Globus pallidus (tissue), 1 donor: ENCODE measurements at regions not wholly inside any gene's neighbourhood (a gene's known extent, or its start where the extent isn't known, plus 50 kb on each side); places are given as distances from the start of the nearest gene placed in this dataset.

Experiments
- DNase-seq: peaks from one replicate; pipeline ENCODE4 v3.0.0-alpha.2; 2015; ENCODE audit warnings: low spot score

DNA sequence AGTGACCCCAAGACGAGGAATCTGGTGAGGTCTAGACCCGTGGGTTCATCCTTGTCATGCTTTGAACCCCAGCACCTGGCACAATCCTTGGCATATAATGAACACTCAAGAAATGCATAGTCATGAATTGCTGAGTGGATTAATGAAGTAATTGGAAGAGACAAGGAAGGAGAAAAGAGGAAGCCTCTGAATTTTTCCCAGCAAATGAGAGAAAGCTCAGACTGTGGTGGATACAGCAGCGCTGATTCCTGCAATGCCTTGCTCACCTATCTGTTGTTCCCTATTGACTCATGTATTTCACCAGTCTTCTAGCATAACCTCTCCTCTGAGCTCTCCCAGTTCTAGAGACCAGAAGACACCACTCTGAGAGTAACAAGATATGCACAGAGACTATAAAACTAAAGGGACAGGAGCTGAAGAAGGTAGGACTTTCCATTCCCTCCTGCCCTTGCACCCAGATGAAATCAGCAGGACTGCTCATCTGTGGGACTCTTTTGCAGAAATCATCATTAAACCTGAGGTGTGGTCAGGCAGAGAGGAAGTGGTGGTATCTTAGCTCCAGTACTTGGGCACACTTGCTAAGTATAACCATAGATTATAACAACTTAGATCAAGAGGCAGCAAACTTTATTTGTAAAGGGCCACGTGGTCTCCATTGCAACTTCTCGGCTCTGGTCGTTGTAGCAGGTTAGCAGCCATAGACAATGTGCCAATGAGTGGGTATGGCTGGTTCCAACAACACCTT lies 102.8 kb downstream of the MAF start:
- DNase-seq, result no peak

DNA sequence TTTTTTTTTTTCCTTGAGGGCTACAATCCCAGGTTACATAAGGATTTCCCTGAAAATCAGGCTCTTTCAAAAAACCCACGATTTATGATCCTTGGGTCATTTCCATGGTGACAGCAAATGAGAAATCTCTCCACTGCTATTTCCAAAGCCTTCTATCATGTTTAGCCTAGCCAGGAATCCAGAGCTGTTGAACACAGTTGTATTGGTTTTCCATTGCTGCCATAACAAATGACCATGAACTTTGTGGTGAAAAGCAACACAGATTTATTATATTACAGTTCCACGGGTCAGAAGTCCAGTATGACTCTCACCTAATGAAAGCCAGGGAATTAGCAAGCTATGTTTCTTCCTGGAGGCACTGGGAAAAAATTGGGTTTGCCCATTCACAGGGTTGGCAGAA lies 106.6 kb downstream of the MAF start:
- no peak for DNase-seq

DNA sequence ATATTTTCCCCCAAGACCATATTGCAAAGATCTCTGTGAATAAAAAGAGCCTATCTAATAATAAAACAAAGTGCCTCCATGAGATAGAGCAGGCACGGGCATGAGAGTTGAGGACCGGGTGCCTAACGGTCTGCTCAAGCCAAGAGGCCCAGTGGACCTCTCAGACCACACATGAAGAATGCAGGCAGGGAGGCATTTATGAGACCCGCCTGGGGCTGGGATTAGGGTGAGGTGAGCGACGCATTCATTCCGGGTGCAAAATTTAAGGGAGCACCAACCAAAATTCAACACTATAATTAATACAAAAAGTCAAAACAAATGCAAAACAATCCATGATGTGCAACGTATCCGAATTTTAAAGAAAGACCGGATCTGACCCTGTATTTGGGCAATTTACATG lies 108.5 kb downstream of the MAF start:
- DNase-seq, result no peak

DNA sequence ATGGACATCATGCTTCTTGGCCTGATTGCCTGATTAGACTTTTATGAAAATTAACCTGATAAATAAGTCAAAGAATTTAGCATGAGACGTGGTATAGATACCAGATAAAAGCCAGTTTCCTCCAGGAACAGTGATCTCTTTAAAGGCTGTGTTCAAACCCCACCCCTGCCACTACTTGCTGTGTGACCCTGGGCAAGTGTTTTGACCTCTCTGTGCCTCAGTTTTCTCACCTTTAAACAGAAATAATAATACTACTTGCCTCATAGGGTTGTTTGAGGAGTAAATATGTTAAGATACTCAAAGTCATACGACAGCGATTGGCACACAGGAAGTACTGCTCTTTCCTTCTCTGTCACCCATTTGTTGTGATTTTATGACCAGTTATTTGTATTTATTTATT lies 115.5 kb downstream of the MAF start:
- DNase-seq, result no peak

DNA sequence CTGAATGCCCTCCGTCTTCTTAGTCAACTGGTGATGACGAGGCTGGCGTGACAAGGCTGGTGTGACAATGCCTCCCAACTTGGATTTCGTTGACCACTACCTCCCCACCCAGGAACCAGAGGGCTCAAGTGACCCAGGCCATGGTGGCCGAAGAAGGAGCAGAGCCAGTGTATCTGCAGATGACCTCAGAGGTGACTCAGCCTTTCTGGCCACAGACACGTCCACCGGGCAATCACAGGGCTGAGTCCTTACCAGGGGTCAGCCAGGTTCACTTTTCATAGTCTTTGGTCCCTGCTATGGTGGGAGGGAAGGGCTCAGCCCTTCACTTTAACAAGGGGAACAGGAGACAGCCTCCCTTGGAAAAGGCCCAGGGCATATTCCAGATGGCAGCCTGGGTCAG lies 116.3 kb downstream of the MAF start:
- no peak for DNase-seq

DNA sequence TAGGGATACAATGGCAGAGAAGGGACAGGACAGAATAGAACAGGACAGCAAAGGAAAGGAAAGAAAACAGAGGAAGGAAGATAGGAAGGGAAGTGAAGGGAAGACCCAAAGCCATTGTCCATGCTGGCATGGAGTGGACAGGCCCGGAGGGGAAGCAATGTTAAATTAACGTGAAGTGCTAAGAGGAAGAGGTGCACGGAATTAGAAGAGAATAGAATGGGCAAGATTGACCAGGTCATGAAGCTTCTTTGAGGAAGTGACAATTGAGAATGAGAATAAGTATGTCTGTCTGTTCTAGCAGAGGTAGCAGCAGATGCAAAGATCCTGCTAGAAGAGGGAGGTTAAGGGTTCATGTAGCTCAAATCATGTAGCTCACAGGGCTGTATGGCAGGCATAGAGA lies 117.2 kb downstream of the MAF start:
- peak; percentile 51 for DNase-seq

DNA sequence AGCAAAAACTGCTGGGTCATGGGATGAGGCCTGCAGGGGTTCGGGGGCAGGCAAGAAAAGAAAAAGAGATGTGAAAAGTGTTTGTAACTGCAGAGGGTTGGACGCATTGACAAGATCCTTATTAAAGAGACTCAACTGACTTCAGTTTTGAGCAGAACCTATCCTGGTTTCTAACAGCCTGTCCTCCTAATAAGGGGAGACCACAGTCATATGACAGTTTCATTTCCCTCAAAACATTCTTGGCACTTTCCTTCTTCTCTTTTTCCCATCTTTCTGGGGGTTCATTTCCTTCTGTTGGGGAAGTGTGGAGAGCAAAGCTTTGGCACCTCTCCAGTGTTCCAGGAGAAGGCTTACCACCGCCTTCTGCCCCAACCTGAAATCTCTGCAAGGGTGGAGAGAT lies 118.5 kb downstream of the MAF start:
- DNase-seq, result peak; percentile 59

DNA sequence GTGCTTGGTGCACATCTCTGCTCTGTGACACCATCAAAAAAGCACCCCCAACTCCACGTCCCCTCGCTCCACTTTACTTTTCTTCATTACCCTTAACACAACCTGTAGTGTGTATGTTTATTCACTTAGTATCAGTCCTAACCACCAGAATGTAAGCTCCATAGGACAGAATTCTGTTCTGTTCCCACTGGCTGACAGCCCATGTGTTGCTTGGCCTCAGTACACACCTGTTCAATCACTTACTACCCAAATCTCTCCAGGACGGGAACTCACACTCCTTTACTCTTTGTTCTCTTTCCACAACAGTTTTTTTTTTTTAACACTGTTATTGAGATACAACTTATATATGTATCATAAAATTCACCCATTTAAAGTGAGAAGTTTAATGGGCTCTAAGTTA lies 119.6 kb downstream of the MAF start:
- no peak for DNase-seq

DNA sequence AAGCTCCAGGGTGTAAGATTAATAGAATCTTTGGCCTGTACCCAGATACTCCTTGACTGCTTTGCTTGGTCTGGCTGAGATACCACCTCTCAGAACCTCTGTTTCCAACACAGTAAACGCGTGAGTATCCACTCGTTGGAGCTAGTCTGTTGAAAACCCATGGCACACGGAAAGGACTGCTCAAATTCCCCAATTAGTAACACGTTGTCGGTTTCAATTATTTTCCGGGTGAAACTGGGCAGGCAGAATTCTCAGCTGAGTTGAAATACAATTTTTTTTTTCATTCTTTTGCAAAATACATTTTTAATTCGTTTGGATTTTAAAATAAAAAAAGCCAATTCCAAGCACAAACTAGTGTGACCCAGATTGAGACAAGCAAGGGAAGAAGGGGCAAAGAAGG lies 120.5 kb downstream of the MAF start:
- no peak for DNase-seq

DNA sequence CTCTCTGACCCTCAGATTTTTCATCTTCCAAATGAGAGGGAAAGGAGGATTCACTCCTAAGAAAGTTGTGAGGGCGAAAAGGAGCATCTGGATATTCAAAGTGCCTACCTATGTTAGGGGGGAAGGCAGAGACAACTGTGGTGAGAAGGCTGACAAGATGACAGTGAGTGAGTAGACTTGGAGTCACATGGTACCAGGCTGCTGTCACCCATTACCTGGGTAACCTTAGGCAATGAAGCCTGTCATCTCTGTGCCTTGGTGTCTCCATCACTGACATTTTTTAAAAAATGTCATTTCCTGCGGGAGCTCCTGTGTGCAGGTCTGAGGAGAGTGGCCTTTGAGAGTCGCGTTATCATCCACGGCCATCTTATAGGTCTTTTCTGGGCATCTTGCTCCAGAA lies 124.0 kb downstream of the MAF start:
- no peak for DNase-seq

DNA sequence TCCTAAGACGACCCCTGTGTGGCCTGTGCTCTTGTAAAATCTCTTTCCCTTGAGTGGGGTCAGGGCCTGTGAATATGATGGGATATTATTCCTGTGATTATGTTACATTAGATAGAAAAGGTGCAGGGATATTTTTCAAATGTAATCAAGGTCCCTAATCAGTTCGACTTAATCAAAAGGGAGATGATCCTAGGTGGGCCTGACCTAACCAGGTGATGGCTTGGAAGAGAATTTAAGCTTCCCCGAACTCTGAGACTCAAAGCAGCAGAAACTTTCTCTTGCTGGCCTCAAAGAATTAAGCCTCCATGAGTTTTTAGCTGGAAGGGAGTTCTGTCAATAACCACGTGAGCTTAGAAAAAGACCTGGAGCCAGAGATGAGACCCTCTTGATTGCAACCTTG lies 124.7 kb downstream of the MAF start:
- DNase-seq, result no peak

DNA sequence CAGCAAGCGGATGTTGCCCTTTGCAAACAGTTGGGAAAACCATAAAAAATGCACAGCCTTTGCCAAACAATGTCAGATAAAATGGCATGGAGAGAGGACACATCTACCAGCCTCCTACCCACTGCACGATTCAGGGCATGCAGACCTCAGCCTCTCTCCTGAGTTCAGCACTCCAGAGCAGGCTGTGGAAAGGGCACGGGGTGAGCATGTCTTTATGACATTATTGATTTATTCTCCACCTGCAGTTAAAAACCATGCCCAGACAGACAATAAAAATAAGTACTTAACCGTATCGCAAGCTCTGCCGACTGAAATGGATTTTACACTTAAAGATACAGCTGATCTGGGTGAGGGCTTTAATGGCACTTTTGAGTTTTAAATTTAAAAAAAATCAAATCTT lies 127.1 kb downstream of the MAF start:
- DNase-seq, result no peak

DNA sequence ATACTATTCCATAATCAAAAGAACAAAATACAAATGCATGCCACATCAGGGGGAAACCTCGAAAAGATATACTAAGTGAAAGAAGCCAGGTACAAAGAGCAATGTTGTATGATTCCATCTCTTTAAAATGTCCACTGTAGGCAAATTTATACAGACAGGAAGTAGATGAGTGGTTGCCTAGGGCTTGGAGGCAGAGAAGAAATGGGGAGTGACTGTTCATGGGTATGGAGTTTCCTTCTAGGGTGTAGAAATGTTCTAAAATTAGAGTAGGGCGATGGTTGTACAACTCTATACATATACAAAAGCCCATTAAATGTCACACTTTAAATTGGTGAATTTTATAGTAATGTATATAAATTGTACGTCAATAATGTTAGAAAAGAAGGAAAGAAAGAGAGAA lies 128.1 kb downstream of the MAF start:
- no peak for DNase-seq

DNA sequence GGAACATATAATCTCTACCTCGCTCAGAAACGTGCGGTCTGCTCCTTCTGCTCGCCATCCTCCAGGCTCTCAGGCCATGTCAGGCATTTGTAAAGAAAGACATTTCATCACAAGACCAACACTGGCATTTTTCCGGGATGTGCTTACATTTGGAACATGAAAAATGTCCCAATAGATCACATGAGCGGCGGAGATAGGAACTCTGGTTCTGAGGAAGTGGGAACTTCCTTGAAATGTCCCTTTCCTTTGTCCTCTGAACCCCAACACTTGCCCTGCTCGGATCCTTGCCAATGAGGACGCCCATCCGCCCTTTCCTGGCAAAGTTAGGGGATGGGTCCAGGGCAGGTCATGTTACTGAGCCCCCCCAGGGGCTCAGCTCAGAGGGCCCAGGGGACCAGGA lies 130.5 kb downstream of the MAF start:
- no peak for DNase-seq

DNA sequence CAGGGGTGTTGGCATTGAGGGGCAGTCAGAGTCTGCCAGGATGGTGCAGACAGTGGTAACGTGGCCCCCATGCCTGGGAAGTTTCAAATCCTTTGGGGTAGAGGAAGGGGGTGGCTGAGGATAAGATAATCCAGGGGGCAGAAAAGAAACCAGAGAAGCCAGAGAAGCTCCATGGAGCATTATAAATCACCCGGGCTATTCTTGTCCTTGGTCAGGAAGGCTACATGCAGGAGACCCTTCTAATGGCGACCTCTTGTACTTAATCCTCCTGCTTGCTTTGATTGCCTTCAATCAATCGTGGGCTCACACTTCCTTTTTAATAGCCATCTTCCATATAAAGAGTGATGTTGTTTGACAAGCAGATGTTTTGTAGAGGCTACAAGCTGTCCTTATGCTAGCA lies 131.9 kb downstream of the MAF start:
- no peak for DNase-seq

DNA sequence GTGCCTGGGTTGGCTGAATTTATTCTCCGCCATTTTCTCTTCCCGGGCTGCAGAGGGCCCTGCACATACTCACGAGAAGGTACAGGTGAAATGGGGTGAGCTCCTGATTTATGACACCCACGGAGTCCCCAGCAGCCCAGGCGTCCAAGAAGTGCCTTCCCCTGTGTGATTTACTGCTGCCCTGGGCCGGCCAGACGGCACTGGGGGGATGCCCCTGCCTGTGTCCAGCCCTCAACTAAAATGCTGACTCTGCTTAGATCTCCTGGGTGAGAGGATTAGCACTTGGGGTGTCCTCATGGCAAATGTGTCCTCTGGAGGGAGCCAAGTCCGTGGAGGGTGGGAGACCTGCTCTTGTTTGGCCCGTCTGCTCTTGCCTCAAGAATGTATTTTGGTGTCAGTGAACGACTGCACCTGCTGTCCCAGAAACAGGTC lies 132.4 kb downstream of the MAF start:
- no peak for DNase-seq

DNA sequence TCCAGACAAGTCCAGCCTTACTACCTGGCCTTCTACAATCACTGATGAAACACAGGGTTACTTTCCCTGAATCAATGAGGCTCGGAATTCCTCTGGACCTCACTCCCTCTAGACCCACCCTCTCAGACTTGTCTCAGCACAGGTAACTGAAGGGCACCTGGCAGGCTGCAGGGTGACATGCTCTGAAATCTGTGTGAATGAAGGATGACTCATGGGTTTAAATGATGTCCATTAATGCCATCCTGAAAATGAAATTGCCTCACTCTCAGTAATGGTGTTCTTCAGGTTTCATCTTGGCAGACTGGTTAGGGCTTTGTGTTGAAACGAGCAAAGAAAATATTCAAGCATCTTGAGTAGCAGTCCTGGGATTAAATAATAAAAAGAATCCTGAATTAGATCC lies 134.4 kb downstream of the MAF start:
- no peak for DNase-seq

DNA sequence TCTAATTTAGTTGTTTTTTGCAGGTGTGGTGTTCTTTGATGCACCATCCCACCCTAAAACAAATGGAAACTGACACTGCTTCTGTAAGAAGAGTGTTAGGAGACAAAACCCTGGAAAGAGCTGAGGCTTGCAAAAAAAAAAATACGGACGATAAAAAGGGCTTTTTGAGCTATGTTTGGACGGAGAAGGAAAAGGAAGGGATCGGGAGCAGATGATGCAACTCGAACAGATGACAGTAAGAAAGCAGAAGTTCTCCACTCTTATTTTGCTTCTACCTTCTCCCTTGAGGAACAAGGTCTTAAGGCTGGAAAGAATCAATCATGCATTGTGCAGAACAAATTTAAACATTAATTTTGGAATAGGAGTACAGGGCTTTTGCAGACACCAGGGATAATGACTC lies 136.7 kb downstream of the MAF start:
- no peak for DNase-seq

DNA sequence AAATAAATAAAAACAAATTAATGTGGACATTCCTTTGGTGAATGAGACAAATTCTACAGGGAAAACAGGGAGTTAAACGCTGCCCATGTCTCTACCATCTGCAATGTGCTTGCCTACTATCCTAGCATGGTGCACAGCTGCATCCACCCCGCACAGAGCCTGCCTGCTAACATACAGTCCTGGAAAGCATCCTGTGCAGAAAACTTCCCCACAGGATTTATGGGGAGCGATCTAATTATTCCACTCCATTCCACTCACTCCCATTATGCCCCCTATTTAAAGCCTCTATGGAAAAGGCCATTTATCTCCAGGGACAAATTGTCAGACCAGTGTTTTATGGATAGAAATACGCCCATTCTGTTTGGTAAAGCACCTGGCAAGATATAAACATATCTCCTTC lies 144.5 kb downstream of the MAF start:
- no peak for DNase-seq

DNA sequence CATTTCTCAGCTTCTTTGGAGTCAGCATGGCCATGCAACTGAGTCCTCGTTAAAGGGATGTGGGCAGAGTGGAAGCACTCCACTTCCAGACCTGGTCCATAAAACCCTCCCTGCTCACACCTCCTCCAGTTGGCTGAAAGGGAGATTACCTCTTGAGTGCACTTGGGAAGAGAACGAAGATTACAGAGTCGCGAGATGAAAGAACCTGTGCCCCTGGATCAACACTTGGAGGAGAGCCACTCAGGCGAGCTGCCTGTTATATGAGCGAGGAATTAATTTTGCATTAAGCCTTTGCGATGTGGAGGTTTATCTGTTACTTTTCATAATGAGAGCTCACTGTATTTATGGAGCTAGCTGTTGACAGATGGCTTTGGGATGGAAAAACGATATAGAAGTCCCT lies 147.9 kb downstream of the MAF start:
- DNase-seq, result no peak

DNA sequence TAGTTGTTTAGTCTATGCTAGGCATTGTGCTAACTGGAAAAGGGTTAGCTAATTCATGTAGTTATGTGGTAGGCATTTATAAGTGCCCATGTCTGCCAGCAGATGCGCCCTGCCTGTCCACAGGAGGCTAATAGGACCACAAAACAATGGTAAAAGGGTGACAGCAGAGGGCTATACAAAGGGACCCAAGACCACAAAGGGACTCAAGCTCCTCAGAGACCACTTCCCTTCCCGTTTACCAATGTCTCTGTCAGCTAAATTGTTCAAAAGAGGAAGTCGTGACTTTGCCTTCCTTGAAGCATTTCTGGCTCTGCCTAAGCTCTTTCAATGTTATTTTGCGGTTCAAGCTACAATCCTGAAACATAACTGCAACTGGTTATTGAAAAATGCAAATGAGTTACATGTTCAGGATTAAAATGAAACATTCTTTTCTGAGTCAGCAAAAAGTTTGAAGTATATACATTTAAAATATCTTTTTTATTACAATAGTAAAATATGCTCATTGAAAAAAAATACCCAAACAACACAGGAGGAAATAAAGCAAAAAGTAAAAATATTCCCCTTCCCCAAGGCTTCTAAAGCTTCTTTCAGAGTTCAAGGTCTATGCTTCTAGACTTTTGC lies 149.2 kb downstream of the MAF start:
- peak; percentile 43 for DNase-seq

DNA sequence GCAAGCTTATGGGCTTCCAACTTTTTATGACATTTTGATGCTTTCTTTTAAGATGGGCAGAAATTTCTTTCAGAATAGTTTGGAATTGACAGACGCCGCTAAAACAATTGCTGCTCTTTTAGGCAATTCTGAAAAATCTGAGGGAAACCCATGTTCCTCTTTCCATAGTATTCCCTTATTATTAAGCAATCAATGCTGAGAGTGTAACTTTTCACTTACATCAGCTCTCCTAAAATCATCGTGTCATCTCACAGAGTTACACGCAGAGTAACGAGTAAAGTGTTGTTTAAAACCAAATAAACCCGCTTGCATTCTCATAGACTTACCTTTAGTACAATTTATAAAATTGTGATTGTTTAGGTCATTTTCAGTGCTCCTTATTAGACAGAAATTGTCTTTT lies 150.6 kb downstream of the MAF start:
- no peak for DNase-seq

DNA sequence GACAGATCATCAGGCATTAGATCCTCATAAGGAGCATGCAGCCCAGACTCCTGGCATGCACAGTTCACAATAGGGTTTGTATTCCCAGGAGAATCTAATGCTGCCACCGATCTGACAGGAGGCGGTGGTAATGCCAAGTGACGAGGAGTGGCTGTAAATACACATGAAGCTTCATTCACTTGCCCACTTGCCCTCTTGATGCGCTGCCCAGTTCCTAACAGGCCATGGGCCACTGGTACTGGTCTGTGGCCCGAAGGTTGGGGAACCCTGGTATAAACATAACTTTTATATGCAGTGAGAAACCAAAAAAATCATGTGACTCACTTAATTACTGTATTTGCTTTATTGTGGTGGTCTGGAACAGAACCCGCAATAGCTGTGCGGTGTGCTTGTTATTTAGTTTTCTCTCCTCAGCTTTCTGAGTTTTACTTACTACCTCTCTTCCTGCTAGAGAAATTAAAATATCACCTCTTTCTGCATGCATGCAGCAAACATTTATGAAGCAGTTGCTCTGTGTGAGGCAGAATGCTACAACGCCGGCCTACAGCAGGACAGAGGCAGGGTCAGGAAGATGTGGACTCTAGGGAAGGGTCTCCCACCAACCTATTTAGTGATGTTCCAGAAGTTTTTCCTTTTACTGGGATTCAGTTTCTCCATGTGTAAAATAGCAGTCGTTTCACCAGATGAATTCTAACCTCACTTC lies 151.3 kb downstream of the MAF start:
- DNase-seq, result no peak

DNA sequence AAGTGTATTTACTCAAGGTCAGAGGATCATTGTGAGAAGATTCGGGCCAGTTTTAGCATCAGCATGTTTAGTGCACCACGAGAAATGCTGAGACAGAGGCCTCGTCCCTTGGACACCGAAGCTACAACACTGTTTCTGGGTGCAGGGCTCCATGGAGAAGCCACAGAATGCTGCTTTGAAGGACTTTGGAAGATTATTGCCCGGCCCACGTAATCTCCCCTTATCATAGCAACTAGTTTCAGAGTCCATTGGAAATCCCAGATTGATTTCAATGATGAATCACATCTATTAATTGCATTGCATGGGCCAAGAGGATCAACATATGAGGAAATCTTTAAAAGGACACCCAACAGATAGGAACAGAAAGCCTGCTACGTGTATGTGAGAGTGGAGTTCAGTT lies 156.0 kb downstream of the MAF start:
- no peak for DNase-seq
